ENCODE measurements at regions not wholly inside any gene's neighbourhood (a gene's known extent, or its start where the extent isn't known, plus 50 kb on each side); places are given as distances from the start of the nearest gene placed in this dataset.

DNA sequence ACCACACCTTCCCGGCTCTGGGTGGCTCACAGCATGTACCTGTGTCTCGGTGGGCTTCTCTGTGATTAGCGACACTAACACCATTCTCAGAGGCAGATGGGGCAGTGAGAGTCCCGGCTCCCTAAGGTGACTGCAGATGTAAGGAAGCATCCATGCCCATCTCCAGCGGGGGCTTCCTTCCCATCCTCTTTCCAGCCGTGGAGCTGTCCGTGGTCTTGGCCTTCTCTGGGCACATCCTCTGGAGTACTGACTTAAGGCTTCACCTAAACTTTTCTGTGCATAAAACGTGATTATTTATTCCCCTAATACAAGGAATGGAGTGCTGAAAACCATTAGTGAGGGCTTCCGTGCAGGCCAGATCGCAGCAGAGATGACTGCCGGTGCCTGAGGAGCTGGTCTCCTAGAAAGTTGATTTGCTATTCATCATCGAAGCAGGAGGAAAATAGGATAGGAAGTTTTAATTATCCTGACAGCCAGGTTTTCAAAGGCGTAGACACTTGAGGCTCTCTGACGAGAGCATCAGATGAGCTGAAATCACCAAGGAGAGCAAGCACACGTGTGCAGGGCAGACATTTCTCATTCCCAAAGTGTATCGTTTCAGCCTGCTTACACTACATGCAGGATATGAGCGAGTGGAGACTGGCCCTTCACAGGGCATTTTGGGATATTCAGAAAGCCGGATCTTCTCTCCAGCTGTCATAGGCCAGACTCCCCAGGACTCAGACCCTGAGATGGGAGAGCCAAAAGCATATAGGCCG, 186.1 kb upstream of the SALL3 start:
- Histone ChIP-seq H3K4me1 (ENCODE audit: low read length) (no peaks in the 10 kb centered on the region), H3K36me3 (replicated peaks; ENCODE audit: low read depth, low read length) (no peaks in the 10 kb centered on the region), H3K27ac (ENCODE audit: low read length) (no peak overlapping the region), H3K9me3 (ENCODE audit: insufficient read depth, low read length) (no peaks in the 10 kb centered on the region; the same call in 1 of the 2 replicates), H3K4me2 (ENCODE audit: low read length) (no peak overlapping the region), H2AFZ (ENCODE audit: low read depth, low read length) (no peak overlapping the region), H3K79me2 (ENCODE audit: low read length) (no peaks in the 10 kb centered on the region), H3K27me3 (ENCODE audit: low read depth, low read length) (no peaks in the 10 kb centered on the region), H3K9ac (ENCODE audit: low read length) (no peak overlapping the region), H3K4me3 (ENCODE audit: low read length) (no peak overlapping the region), H4K20me1 (ENCODE audit: insufficient read depth, low read length) (no peaks in the 10 kb centered on the region)
- no peak for TF ChIP-seq EZH2phosphoT487 (IDR thresholded peaks at IDR 0.05; ENCODE audit: low read depth)
- TF ChIP-seq, protein P1, sequence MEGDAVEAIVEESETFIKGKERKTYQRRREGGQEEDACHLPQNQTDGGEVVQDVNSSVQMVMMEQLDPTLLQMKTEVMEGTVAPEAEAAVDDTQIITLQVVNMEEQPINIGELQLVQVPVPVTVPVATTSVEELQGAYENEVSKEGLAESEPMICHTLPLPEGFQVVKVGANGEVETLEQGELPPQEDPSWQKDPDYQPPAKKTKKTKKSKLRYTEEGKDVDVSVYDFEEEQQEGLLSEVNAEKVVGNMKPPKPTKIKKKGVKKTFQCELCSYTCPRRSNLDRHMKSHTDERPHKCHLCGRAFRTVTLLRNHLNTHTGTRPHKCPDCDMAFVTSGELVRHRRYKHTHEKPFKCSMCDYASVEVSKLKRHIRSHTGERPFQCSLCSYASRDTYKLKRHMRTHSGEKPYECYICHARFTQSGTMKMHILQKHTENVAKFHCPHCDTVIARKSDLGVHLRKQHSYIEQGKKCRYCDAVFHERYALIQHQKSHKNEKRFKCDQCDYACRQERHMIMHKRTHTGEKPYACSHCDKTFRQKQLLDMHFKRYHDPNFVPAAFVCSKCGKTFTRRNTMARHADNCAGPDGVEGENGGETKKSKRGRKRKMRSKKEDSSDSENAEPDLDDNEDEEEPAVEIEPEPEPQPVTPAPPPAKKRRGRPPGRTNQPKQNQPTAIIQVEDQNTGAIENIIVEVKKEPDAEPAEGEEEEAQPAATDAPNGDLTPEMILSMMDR (IDR thresholded peaks at IDR 0.05; ENCODE audit: low read depth, low read length) = no peak

- no peaks in the 10 kb centered on the region for H3K27me3 ChIP-seq (ENCODE audit: low read depth, low read length)
- no peak overlapping the region for H3K4me3 ChIP-seq (ENCODE audit: low read length)
- no peak overlapping the region for H3K27ac ChIP-seq (ENCODE audit: low read length)
- no peaks in the 10 kb centered on the region for H3K36me3 ChIP-seq (replicated peaks; ENCODE audit: low read depth, low read length)
- TF ChIP-seq, protein P1 (IDR thresholded peaks at IDR 0.05; ENCODE audit: low read depth, low read length) = no peak
- TF ChIP-seq EZH2phosphoT487 (IDR thresholded peaks at IDR 0.05; ENCODE audit: low read depth) = no peak
- no peak overlapping the region for H2AFZ ChIP-seq (ENCODE audit: low read depth, low read length)
- H3K9me3 ChIP-seq (ENCODE audit: insufficient read depth, low read length) = no peaks in the 10 kb centered on the region
- H3K4me1 ChIP-seq (ENCODE audit: low read length) = no peaks in the 10 kb centered on the region
- H3K4me2 ChIP-seq (ENCODE audit: low read length) = no peak overlapping the region
- H4K20me1 ChIP-seq (ENCODE audit: insufficient read depth, low read length) = no peaks in the 10 kb centered on the region
- H3K9ac ChIP-seq (ENCODE audit: low read length) = no peak overlapping the region
- no peaks in the 10 kb centered on the region for H3K79me2 ChIP-seq (ENCODE audit: low read length)
These were observed 185.6 kb upstream of the SALL3 start for GRCh38 chr18:78794071-78794430.

- no peak overlapping the region for H2AFZ ChIP-seq (ENCODE audit: low read depth, low read length)
These were observed 182.7 kb upstream of the SALL3 start for GRCh38 chr18:78796693-78797455.

DNA sequence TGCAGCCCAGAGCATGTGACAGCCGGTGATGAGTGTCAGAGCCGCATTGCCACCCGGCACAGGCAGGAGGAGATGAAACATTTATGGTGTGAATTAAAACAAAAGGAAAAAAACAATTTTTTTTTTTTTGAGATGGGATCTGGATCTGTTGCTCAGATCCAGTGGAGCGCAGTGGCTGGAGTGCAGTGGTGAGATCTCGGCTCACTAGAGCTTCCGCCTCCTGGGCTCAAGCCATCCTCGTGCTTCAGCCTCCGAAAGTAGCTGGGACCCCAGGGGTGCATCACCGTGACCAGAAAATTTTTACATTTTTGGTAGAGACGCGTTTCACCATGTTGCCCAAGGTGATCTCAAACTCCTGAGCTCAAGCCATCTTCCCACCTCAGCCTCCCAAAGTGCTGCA, 182.1 kb upstream of the SALL3 start:
- no peaks in the 10 kb centered on the region for H3K36me3 ChIP-seq (replicated peaks; ENCODE audit: low read depth, low read length)
- no peaks in the 10 kb centered on the region for H3K79me2 ChIP-seq (ENCODE audit: low read length)
- H3K9ac ChIP-seq (ENCODE audit: low read length) = no peak overlapping the region
- no peak overlapping the region for H2AFZ ChIP-seq (ENCODE audit: low read depth, low read length)
- no peak overlapping the region for H3K27ac ChIP-seq (ENCODE audit: low read length)
- H3K4me2 ChIP-seq (ENCODE audit: low read length) = no peak overlapping the region
- no peaks in the 10 kb centered on the region for H4K20me1 ChIP-seq (ENCODE audit: insufficient read depth, low read length)
- no peaks in the 10 kb centered on the region for H3K4me1 ChIP-seq (ENCODE audit: low read length)
- H3K9me3 ChIP-seq (ENCODE audit: insufficient read depth, low read length) = no peaks in the 10 kb centered on the region
- TF ChIP-seq, protein P1 (IDR thresholded peaks at IDR 0.05; ENCODE audit: low read depth, low read length) = no peak
- TF ChIP-seq EZH2phosphoT487 (IDR thresholded peaks at IDR 0.05; ENCODE audit: low read depth) = no peak
- H3K27me3 ChIP-seq (ENCODE audit: low read depth, low read length) = no peaks in the 10 kb centered on the region
- H3K4me3 ChIP-seq (ENCODE audit: low read length) = no peak overlapping the region

More at GRCh38 chr18:78796693-78797455, 182.7 kb upstream of the SALL3 start:
- Histone ChIP-seq H3K27ac (ENCODE audit: low read length) (no peak overlapping the region), H4K20me1 (ENCODE audit: insufficient read depth, low read length) (no peaks in the 10 kb centered on the region), H3K27me3 (ENCODE audit: low read depth, low read length) (no peaks in the 10 kb centered on the region), H3K4me1 (ENCODE audit: low read length) (no peaks in the 10 kb centered on the region), H3K4me2 (ENCODE audit: low read length) (no peak overlapping the region), H3K79me2 (ENCODE audit: low read length) (no peaks in the 10 kb centered on the region), H3K9ac (ENCODE audit: low read length) (no peak overlapping the region), H3K4me3 (ENCODE audit: low read length) (no peak overlapping the region), H3K36me3 (replicated peaks; ENCODE audit: low read depth, low read length) (no peaks in the 10 kb centered on the region), H3K9me3 (ENCODE audit: insufficient read depth, low read length) (no peaks in the 10 kb centered on the region)
- TF ChIP-seq, protein P1 (IDR thresholded peaks at IDR 0.05; ENCODE audit: low read depth, low read length) = no peak
- TF ChIP-seq EZH2phosphoT487 (IDR thresholded peaks at IDR 0.05; ENCODE audit: low read depth) = no peak
